Erythroblast (primary cell): ENCODE measurements at regions not wholly inside any gene's neighbourhood (a gene's known extent, or its start where the extent isn't known, plus 50 kb on each side); places are given as distances from the start of the nearest gene placed in this dataset.
A peak's percentile ranks its signal among the peaks of the same experiment; 100 is the strongest.
"Not testable (repeated sequence)": the region's sequence is repeated elsewhere in the genome, so short reads cannot be mapped to it uniquely, and the experiment has no call there.

Source experiments
- DNase-seq, 2 experiments: peaks; one replicate each; lab custom pipeline; 2025; lab: John Stamatoyannopoulos, UW
- GATA1 ChIP-seq: IDR thresholded peaks from 2 replicates; pipeline ENCODE4 v1.6.1; 2011; ENCODE audit warnings: low read depth, mild to moderate bottlenecking, control low read depth, low read length, moderate library complexity
- POLR2A ChIP-seq: IDR thresholded peaks from 2 replicates; pipeline ENCODE4 v1.6.1; 2011; ENCODE audit warnings: mild to moderate bottlenecking, low read length

GRCh38 chr9:38178237-38178636 is 109.2 kb upstream of the SHB start:
- DNase-seq: no peak
- TF ChIP-seq GATA1: no peak
- no peak for TF ChIP-seq POLR2A

- TF ChIP-seq GATA1: no peak
- TF ChIP-seq POLR2A: no peak
- DNase-seq: no peak
Observed at GRCh38 chr9:38177680-38178079, 108.7 kb upstream of the SHB start.

GRCh38 chr9:38176251-38176650 is 107.2 kb upstream of the SHB start:
- TF ChIP-seq POLR2A (no peak), GATA1 (no peak)
- no peak for DNase-seq

- DNase-seq: no peak
- TF ChIP-seq GATA1 (no peak), POLR2A (no peak)
Observed at GRCh38 chr9:38175423-38175822, 106.4 kb upstream of the SHB start.

GRCh38 chr9:38172586-38172985 is 103.6 kb upstream of the SHB start:
- DNase-seq: no peak
- no peak for TF ChIP-seq GATA1
- no peak for TF ChIP-seq POLR2A

GRCh38 chr9:38171926-38172325 is 102.9 kb upstream of the SHB start:
- no peak for TF ChIP-seq POLR2A
- TF ChIP-seq GATA1: no peak
- no peak for DNase-seq

- DNase-seq: no peak
- no peak for TF ChIP-seq GATA1
- TF ChIP-seq POLR2A: no peak
Observed at GRCh38 chr9:38171538-38171884, 102.5 kb upstream of the SHB start.

- DNase-seq: peak; percentile 7 to 40
Observed at GRCh38 chr9:38170763-38171537, 101.9 kb upstream of the SHB start.

GRCh38 chr9:38170155-38170554 is 101.1 kb upstream of the SHB start:
- DNase-seq: not testable (repeated sequence)

- DNase-seq: no peak
- TF ChIP-seq POLR2A (no peak), GATA1 (no peak)
Observed at GRCh38 chr9:38166501-38166900, 97.5 kb upstream of the SHB start.

- no peak for DNase-seq
- TF ChIP-seq GATA1: no peak
- no peak for TF ChIP-seq POLR2A
Observed at GRCh38 chr9:38164659-38165221, 95.7 kb upstream of the SHB start.

GRCh38 chr9:38163518-38163917 is 94.5 kb upstream of the SHB start:
- no peak for DNase-seq
- TF ChIP-seq POLR2A (no peak), GATA1 (no peak)

GRCh38 chr9:38162332-38163211 is 93.5 kb upstream of the SHB start:
- DNase-seq: no peak
- TF ChIP-seq GATA1 (no peak), POLR2A (no peak)

- peak; percentile 67 to 83 for DNase-seq
Observed at GRCh38 chr9:38160613-38161215, 91.7 kb upstream of the SHB start.

More at GRCh38 chr9:38160613-38161215, 91.7 kb upstream of the SHB start:
- TF ChIP-seq GATA1 (no peak), POLR2A (no peak)
